Activated naive CD4-positive, alpha-beta T cell treated with anti-CD3 and anti-CD28 coated beads, Interleukin-2, amount 10 ng/mL, durations not matched to agents 7 days and 5 days (primary cell): ENCODE measurements at regions not wholly inside any gene's neighbourhood (a gene's known extent, or its start where the extent isn't known, plus 50 kb on each side); places are given as distances from the start of the nearest gene placed in this dataset.

Experiments used
- CTCF ChIA-PET: fragments of 350-600 bp; sonication (Branson Sonifier 250); formaldehyde crosslinking; loops from one replicate; lab custom pipeline; 2021; ENCODE audit warnings: antibody characterized with exemption; lab: Charles Lee
- DNase-seq: peaks from one replicate; pipeline ENCODE4 v3.0.0-alpha.2; 2020
- H3K27ac Mint-ChIP-seq: one replicate; pipeline ENCODE4 v1.8.0; 2021; ENCODE audit warnings: mild to moderate bottlenecking, moderate library complexity, mixed read lengths
- H3K27me3 Mint-ChIP-seq: one replicate; pipeline ENCODE4 v1.8.0; 2021; ENCODE audit warnings: mild to moderate bottlenecking, mixed read lengths
- H3K36me3 Mint-ChIP-seq: one replicate; pipeline ENCODE4 v1.8.0; 2021; ENCODE audit warnings: mixed read lengths
- H3K4me1 Mint-ChIP-seq: one replicate; pipeline ENCODE4 v1.8.0; 2021; ENCODE audit warnings: mixed read lengths
- H3K4me3 Mint-ChIP-seq: one replicate; pipeline ENCODE4 v1.8.0; 2021; ENCODE audit warnings: mild to moderate bottlenecking, moderate library complexity, mixed read lengths
- H3K9me3 Mint-ChIP-seq: one replicate; pipeline ENCODE4 v1.8.0; 2021; ENCODE audit warnings: mixed read lengths

DNA sequence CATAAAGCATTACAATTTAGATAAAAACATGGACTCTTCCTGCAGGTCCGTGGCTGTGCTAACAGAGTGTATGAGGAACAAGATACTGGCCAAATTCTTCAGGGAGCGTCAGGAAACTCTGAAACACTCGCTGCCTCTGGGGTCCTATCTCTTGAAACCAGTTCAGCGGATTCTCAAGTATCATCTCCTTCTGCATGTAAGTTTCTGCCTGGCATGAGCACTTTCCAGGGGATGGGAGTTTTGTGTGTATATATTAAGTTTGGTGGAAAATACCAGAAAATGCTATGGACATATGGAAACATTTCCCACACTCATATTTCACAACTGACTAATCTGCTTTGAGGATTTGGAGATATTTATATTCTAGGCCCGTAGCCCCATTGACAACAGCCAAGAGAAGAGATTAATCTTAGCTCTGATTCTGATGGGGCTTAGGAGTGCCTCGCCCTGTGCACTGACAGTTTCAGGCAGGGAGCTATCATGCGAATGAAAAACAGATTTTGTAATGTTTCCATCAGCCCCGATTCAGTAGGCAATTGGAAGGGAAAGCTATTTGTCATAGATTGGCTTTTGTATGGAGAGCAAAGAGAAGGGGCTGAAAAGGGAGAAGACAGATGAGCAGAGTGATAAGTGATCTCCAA lies 64.7 kb upstream of the MTHFD1L start:
- H3K27me3 Mint-ChIP-seq, result peaks cover 8% of the 10 kb centered on the region
- H3K9me3 Mint-ChIP-seq, result no peaks in the 10 kb centered on the region
- CTCF ChIA-PET, result interaction anchor here (1.2 kb wide), 1 partner anchor 115 kb away, joined by 3 read pairs; no protein-coding TSS in a partner anchor
- no peak overlapping the region for H3K4me3 Mint-ChIP-seq
- H3K4me1 Mint-ChIP-seq, result no peaks in the 10 kb centered on the region
- no peak overlapping the region for H3K27ac Mint-ChIP-seq
- no peak for DNase-seq
- H3K36me3 Mint-ChIP-seq, result no peaks in the 10 kb centered on the region

DNA sequence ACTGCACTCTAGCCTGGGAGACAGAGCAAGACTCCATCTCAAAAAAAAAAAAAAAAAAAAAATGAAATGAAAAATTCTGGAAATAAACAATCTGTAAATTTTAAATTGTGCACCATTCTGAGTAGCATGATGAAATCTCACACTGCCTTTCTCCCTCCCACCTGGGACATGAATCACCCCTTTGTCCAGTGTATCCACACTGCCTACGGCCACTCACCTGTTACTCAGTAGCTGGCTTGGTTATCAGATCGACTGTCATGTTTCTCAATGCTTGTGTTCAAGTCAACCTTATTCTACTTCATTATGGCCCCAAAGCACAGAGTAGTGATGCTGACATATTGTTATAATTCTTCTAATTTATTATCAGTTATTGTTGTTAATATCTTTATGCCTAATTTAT lies 58.7 kb upstream of the MTHFD1L start:
- Mint-ChIP-seq H3K9me3 (no peaks in the 10 kb centered on the region), H3K4me3 (no peak overlapping the region), H3K36me3 (no peaks in the 10 kb centered on the region), H3K4me1 (no peaks in the 10 kb centered on the region), H3K27ac (no peak overlapping the region), H3K27me3 (no peaks in the 10 kb centered on the region)
- no peak for DNase-seq
- CTCF ChIA-PET, result no interaction called here

DNA sequence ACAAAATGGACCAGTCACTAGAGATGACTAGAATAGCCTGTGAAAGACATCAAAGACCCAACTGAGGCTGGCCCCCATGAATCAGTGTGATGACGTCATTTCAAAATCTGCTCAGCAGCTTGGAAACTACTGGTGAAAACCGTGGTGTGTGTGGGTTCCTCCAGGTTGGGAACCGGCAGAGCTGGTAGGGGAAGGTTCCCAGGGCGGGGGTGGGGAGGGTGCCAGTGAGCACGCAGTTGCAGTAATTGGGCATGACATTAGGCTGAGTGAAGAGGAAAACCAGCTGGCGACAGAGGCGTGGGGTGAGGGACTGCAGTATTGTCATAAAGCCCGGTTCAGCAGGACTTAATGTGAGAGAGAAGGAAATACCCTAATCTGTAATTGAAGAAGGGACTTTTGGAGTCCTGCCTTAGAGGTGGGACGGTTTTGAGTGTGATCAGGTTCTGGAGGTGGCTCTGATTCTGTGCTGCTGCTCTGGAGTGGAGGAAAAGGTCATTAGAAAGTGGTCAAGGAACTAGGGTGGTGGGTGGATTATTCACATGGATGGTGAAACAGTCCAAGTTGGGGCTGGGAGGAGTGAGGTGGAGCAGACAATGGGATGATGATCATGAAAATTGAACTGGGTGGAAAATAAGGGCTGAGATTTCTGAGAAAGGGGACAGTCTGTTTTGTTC lies 52.0 kb upstream of the MTHFD1L start:
- no peaks in the 10 kb centered on the region for H3K4me1 Mint-ChIP-seq
- no peak overlapping the region for H3K27ac Mint-ChIP-seq
- peaks cover 23% of the 10 kb centered on the region for H3K27me3 Mint-ChIP-seq
- CTCF ChIA-PET, result interaction anchor here (0.7 to 2.0 kb wide), 4 partner anchors 16 to 396 kb away, joined by 3 to 13 read pairs (median 5); no protein-coding TSS in a partner anchor
- H3K9me3 Mint-ChIP-seq, result no peaks in the 10 kb centered on the region
- no peak overlapping the region for H3K4me3 Mint-ChIP-seq
- no peaks in the 10 kb centered on the region for H3K36me3 Mint-ChIP-seq
- DNase-seq, result no peak

DNA sequence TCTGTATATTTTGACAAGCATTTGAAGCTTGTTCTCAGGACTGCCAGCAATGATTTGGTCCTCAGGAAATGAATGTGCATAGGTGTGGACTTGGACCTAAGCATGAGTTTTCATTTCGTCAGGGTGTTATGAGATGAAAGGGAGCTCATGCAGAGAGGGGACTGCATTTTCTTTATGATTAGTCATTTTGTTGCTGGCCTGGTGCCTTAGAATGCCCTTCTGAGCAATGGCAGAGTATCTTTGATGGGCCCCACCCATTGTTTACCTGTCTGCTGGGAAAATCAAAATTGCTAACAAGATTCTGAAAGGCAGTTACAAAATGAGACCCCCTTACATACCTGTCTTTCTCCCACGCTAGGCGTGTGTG lies 51.5 kb upstream of the MTHFD1L start:
- H3K36me3 Mint-ChIP-seq, result no peaks in the 10 kb centered on the region
- H3K9me3 Mint-ChIP-seq, result no peaks in the 10 kb centered on the region
- H3K4me3 Mint-ChIP-seq, result no peak overlapping the region
- CTCF ChIA-PET, result interaction anchor here (1.0 to 2.0 kb wide), 3 partner anchors 16 to 396 kb away, joined by 3 to 13 read pairs (median 5); no protein-coding TSS in a partner anchor
- no peak overlapping the region for H3K27ac Mint-ChIP-seq
- H3K27me3 Mint-ChIP-seq, result peaks cover 23% of the 10 kb centered on the region
- H3K4me1 Mint-ChIP-seq, result no peaks in the 10 kb centered on the region
- DNase-seq, result no peak
